DOHH2 (cell line): ENCODE measurements at regions not wholly inside any gene's neighbourhood (a gene's known extent, or its start where the extent isn't known, plus 50 kb on each side); places are given as distances from the start of the nearest gene placed in this dataset.

Experiments
- H3F3A ChIP-seq: fragments of 200-600 bp; sonication (generic), shearing (Covaris generic); 2 replicates; pipeline ENCODE4 v1.6.0; 2016; ENCODE audit warnings: antibody characterized with exemption, mild to moderate bottlenecking; ENCODE audit not compliant: control insufficient read depth, insufficient read depth
- H3K27ac ChIP-seq: fragments of 200-600 bp; sonication (generic); 2 replicates; pipeline ENCODE4 v1.5.1; 2014; ENCODE audit warnings: low read depth, mild to moderate bottlenecking, low read length, moderate library complexity
- H3K27me3 ChIP-seq: fragments of 200-600 bp; sonication (generic); 2 replicates; pipeline ENCODE4 v1.6.1; 2014; ENCODE audit warnings: mild to moderate bottlenecking, low read length, mixed read lengths; ENCODE audit not compliant: control insufficient read depth
- H3K36me3 ChIP-seq: fragments of 200-600 bp; sonication (generic); 2 replicates; pipeline ENCODE4 v1.6.1; 2014; ENCODE audit warnings: mild to moderate bottlenecking, low read length, moderate library complexity, mixed read lengths; ENCODE audit not compliant: control insufficient read depth
- H3K4me1 ChIP-seq: fragments of 200-600 bp; sonication (generic); 2 replicates; pipeline ENCODE4 v1.6.1; 2014; ENCODE audit warnings: mild to moderate bottlenecking, low read length, mixed read lengths; ENCODE audit not compliant: control insufficient read depth
- H3K4me2 ChIP-seq: fragments of 200-600 bp; sonication (generic); 2 replicates; pipeline ENCODE4 v1.6.0; 2014; ENCODE audit warnings: mild to moderate bottlenecking, low read length, moderate library complexity
- H3K4me3 ChIP-seq: fragments of 200-600 bp; sonication (generic); 2 replicates; pipeline ENCODE4 v1.5.1; 2014; ENCODE audit warnings: mild to moderate bottlenecking, low read length, mixed read lengths
- H3K79me2 ChIP-seq: fragments of 200-600 bp; sonication (generic); 2 replicates; pipeline ENCODE4 v1.6.1; 2014; ENCODE audit warnings: mild to moderate bottlenecking, low read length, mixed read lengths; ENCODE audit not compliant: control insufficient read depth
- H3K9me2 ChIP-seq: fragments of 200-600 bp; sonication (generic); replicated peaks from 2 replicates; pipeline ENCODE4 v1.6.1; 2014; ENCODE audit warnings: mild to moderate bottlenecking, low read length, mixed read lengths; ENCODE audit not compliant: control insufficient read depth
- H3K9me3 ChIP-seq: fragments of 200-600 bp; sonication (generic); 2 replicates; pipeline ENCODE4 v1.6.1; 2014; ENCODE audit warnings: antibody characterized with exemption, low read length, mixed read lengths; ENCODE audit not compliant: control insufficient read depth, insufficient read depth
- H4K20me1 ChIP-seq: fragments of 200-600 bp; sonication (generic); 2 replicates; pipeline ENCODE4 v1.6.0; 2014; ENCODE audit warnings: low read depth, mild to moderate bottlenecking, antibody characterized with exemption, low read length, moderate library complexity; ENCODE audit not compliant: control insufficient read depth, insufficient read depth
- CTCF ChIP-seq: fragments of 200-600 bp; sonication (generic); IDR thresholded peaks from one replicate; pipeline ENCODE4 v1.5.1; 2014; ENCODE audit warnings: antibody characterized with exemption, mild to moderate bottlenecking, low read depth, low read length; ENCODE audit not compliant: poor library complexity, severe bottlenecking
- EZH2phosphoT487 ChIP-seq: fragments of 200-600 bp; sonication (generic); IDR thresholded peaks from 2 replicates; pipeline ENCODE4 v1.6.1; 2017; ENCODE audit warnings: borderline replicate concordance, mild to moderate bottlenecking, antibody characterized with exemption, low read length, moderate library complexity, mixed read lengths

- Histone ChIP-seq H3K27ac (no peak overlapping the region), H3K79me2 (no peaks in the 10 kb centered on the region), H3K4me3 (no peak overlapping the region), H3K27me3 (peaks cover 9% of the 10 kb centered on the region), H3F3A (no peaks in the 10 kb centered on the region), H3K4me2 (no peak overlapping the region), H3K4me1 (no peaks in the 10 kb centered on the region), H3K36me3 (no peaks in the 10 kb centered on the region), H3K9me3 (no peaks in the 10 kb centered on the region), H4K20me1 (no peaks in the 10 kb centered on the region), H3K9me2 (no peaks in the 10 kb centered on the region)
- no peak for TF ChIP-seq EZH2phosphoT487
- TF ChIP-seq CTCF: no peak
These were observed 144.1 kb upstream of the RBPJ start for GRCh38 chr4:26176598-26177149.

- Histone ChIP-seq H3K27ac (no peak overlapping the region), H3K9me2 (no peaks in the 10 kb centered on the region), H3K79me2 (no peaks in the 10 kb centered on the region), H3K4me1 (no peaks in the 10 kb centered on the region), H3K9me3 (no peaks in the 10 kb centered on the region), H4K20me1 (no peaks in the 10 kb centered on the region), H3K36me3 (no peaks in the 10 kb centered on the region), H3K4me2 (no peak overlapping the region), H3K4me3 (no peak overlapping the region), H3F3A (no peaks in the 10 kb centered on the region), H3K27me3 (peaks cover 9% of the 10 kb centered on the region)
- no peak for TF ChIP-seq EZH2phosphoT487
- no peak for TF ChIP-seq CTCF
These were observed 142.0 kb upstream of the RBPJ start for GRCh38 chr4:26178854-26179253.

GRCh38 chr4:26179316-26179760, 141.5 kb upstream of the RBPJ start:
- Histone ChIP-seq H3K9me2 (no peaks in the 10 kb centered on the region), H3K4me2 (no peak overlapping the region), H3K27me3 (peaks cover 9% of the 10 kb centered on the region), H3K27ac (no peak overlapping the region), H3K9me3 (no peaks in the 10 kb centered on the region), H3K4me1 (no peaks in the 10 kb centered on the region), H3K4me3 (no peak overlapping the region), H3F3A (no peaks in the 10 kb centered on the region), H4K20me1 (no peaks in the 10 kb centered on the region), H3K79me2 (no peaks in the 10 kb centered on the region), H3K36me3 (no peaks in the 10 kb centered on the region)
- TF ChIP-seq CTCF (no peak), EZH2phosphoT487 (no peak)
